ENCODE measurements at regions not wholly inside any gene's neighbourhood (a gene's known extent, or its start where the extent isn't known, plus 50 kb on each side); places are given as distances from the start of the nearest gene placed in this dataset.

DNA sequence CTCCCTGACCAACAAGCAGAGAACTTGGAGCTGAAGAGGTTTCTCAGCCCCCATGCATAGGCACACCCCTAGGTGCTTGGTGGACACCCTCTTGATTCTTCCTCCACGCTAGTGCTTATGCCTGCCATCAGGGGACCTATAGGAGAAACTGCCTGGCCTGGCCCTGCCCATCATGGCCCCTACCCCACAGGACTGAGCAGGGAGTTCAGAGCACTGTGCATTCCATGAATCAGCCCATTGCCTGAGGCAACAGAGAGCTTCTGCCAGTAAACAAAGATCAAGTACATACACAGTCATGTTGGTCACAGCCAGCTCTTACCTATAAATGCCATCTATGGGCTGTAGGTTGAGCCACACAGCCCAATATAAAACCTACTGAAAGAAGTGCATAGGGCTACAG, 99.1 kb upstream of the EDNRA start:
- TF ChIP-seq, protein P1, sequence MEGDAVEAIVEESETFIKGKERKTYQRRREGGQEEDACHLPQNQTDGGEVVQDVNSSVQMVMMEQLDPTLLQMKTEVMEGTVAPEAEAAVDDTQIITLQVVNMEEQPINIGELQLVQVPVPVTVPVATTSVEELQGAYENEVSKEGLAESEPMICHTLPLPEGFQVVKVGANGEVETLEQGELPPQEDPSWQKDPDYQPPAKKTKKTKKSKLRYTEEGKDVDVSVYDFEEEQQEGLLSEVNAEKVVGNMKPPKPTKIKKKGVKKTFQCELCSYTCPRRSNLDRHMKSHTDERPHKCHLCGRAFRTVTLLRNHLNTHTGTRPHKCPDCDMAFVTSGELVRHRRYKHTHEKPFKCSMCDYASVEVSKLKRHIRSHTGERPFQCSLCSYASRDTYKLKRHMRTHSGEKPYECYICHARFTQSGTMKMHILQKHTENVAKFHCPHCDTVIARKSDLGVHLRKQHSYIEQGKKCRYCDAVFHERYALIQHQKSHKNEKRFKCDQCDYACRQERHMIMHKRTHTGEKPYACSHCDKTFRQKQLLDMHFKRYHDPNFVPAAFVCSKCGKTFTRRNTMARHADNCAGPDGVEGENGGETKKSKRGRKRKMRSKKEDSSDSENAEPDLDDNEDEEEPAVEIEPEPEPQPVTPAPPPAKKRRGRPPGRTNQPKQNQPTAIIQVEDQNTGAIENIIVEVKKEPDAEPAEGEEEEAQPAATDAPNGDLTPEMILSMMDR (IDR thresholded peaks at IDR 0.05; ENCODE audit: extremely low read depth, missing control alignments): no peak
- no peak for DNase-seq (ENCODE audit: low spot score)

DNA sequence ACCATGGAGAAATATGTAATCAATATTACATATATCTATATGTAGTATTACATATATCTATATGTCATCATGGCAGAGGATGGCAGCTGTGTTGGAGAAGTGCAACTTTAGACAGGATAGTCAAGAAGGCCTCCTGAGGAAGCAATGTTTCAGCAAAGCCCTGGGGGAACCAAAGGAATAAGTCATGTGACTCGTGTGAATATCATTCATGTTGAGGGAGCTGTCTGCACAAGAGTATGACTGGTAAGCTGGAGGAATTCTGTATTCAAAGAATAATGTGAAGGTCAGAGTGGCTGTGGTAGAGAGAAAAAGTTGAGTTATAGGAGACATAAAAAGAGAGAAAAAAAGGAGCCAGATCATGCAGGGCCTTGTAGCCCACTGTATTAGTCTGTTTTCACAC, 92.9 kb upstream of the EDNRA start:
- no peak for DNase-seq (ENCODE audit: low spot score)
- TF ChIP-seq, protein P1 (IDR thresholded peaks at IDR 0.05; ENCODE audit: extremely low read depth, missing control alignments): no peak

DNA sequence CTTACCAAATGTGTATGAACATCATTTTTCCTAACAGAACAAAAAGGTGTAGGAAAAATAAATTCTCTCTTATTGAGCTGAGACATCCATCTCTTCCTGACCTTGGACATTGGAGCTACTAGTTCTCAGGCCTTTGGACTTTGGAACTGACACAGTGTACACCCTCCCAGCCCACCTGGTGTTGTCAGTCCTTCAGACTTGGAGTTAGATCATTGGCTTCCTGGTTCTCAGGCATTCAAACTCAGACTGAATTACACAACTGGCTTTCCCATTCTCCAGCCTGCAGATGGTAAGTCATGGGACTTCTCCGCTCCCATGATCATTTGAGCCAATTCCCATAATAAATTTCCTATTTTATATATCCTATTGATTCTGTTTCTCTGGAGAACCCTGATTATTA, 84.8 kb upstream of the EDNRA start:
- no peak for DNase-seq (ENCODE audit: low spot score)
- TF ChIP-seq, protein P1 (IDR thresholded peaks at IDR 0.05; ENCODE audit: extremely low read depth, missing control alignments): no peak

DNA sequence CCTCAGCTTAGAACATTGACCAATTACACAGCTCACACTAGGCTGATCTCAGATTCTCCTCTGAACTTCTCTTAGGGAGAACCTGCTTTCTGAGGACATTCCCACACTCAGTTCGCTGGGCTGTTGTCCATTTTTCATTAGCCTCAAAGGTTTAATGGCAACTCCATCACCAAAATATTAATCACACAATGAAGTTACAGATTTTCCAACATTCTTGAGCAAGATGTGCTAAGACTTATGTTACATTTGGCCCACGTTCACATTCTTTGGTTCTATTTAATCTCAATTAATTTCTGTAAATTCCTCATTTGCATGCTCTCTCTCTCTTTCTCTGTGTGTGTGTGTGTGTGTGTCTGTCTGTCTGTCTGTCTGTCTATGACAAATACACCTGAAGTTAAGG, 82.3 kb upstream of the EDNRA start:
- TF ChIP-seq, protein P1 (IDR thresholded peaks at IDR 0.05; ENCODE audit: extremely low read depth, missing control alignments): no peak

DNA sequence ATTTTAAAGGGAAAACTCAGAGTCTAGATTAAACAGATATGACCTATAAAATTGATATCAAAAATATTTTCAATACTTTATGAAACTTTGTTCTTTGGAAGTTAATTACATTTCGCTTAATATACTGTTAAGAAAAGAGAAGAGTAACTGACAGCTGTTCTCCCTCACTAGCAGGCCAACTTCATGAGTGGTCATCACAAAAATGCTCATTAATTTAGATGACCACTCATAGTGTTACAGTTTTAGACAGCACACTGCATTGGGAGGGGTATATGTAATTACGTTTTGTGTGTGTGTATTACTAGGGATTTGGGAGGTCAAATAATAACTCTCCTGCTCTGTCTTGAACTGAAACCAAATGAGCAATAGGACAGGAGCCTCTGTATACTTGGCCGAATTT, 80.2 kb upstream of the EDNRA start:
- TF ChIP-seq, protein P1 (IDR thresholded peaks at IDR 0.05; ENCODE audit: extremely low read depth, missing control alignments): no peak
- DNase-seq (ENCODE audit: low spot score): no peak

More for the DNA sequence above, 82.3 kb upstream of the EDNRA start:
- no peak for DNase-seq (ENCODE audit: low spot score)

DNA sequence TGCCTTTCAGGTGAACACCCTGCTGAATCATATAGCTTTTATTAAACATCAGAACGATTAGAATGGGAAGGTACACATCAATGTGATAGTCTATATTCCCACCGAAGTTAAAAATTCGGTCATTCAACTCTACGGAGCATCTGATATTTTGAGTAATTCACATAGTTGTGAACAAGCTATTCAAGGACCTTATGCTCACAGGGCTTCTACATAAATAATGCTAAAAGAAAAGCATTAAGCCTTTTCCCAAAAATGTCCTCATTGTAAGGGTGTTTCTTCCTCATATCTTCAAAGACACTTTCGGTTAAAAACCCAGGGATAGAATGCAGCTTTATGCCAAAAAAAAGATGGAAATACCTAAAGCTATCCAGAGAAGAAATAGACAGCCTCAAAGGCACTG, 79.7 kb upstream of the EDNRA start:
- no peak for DNase-seq (ENCODE audit: low spot score)
- TF ChIP-seq, protein P1 (IDR thresholded peaks at IDR 0.05; ENCODE audit: extremely low read depth, missing control alignments): no peak

DNA sequence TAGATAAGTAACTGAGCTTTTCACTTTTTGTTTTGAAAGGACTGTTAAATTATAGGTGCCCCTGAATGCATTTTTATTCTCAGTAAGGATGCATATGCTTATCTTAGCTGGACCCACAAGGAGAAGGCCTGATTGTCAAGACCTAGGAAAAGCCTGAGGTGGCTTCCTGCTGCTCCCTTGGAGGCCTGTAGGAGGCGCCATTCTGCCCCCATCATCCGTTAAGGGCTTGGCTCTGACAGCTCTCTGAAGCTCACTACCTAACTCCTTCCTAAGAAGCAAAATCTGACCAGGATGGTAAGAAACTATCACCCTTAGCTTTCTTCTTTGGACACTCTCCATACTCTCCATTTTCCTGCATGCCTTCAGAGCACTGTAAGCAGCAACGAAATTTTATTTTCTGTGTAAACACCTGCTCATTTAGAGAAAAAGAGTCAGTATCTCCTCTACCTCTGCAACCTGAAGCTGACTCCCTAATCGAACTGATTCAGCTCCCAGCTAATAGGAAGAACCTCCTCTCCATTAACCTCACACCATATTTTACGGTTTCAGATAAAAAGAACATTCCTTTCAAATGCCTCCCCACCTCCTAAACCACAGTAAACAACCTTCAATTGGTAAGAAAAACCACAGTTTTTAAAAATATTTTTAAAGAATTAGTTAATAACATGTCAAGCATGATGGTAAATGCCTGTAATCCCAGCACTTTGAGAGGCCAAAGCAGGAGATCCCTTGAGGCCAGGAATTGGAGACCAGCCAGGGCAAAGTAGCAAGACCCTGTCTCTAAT, 73.4 kb upstream of the EDNRA start:
- TF ChIP-seq, protein P1 (IDR thresholded peaks at IDR 0.05; ENCODE audit: extremely low read depth, missing control alignments): peak; percentile 32
- DNase-seq (ENCODE audit: low spot score): no peak

Measured in GM20000 (cell line).